Aorta (tissue), 5 donors: ENCODE measurements at regions not wholly inside any gene's neighbourhood (a gene's known extent, or its start where the extent isn't known, plus 50 kb on each side); places are given as distances from the start of the nearest gene placed in this dataset.
A peak's percentile ranks its signal among the peaks of the same experiment; 100 is the strongest.
"Not testable (repeated sequence)": the region's sequence is repeated elsewhere in the genome, so short reads cannot be mapped to it uniquely, and the experiment has no call there.

Source experiments
- ATAC-seq: fragments of 200-7000 bp; cut with Tn5 transposase; one replicate; pipeline ENCODE4 v1.9.1; 2022; ENCODE audit warnings: moderate library complexity; ENCODE audit not compliant: low FRiP score
- DNase-seq, 2 donors: peaks; one replicate each; pipeline ENCODE4 v3.0.0-alpha.2; 2020
- H3K27ac ChIP-seq, 2 donors: one replicate each; pipeline ENCODE4 v1.5.1; 2013; ENCODE audit warnings: low read length in 2 of 2, mild to moderate bottlenecking in 2 of 2, moderate library complexity in 2 of 2, control low read depth in 1 of 2, inconsistent platforms in 1 of 2, low read depth in 1 of 2
- H3K27me3 ChIP-seq, 2 donors: one replicate each; pipeline ENCODE4 v1.6.1; 2013; ENCODE audit warnings: control low read depth in 1 of 2, low read length in 1 of 2, mild to moderate bottlenecking in 1 of 2, moderate library complexity in 1 of 2; ENCODE audit not compliant: insufficient read depth in 2 of 2, control insufficient read depth in 1 of 2
- H3K36me3 ChIP-seq, 2 donors: one replicate each; pipeline ENCODE4 v1.6.1; 2013; ENCODE audit warnings: control low read depth in 1 of 2, low read length in 1 of 2, mild to moderate bottlenecking in 1 of 2; ENCODE audit not compliant: insufficient read depth in 2 of 2, control insufficient read depth in 1 of 2
- H3K4me1 ChIP-seq, 2 donors: one replicate each; pipeline ENCODE4 v1.6.1; 2013; ENCODE audit warnings: low read length in 2 of 2, control low read depth in 1 of 2, mild to moderate bottlenecking in 1 of 2, moderate library complexity in 1 of 2; ENCODE audit not compliant: insufficient read depth in 2 of 2, control insufficient read depth in 1 of 2
- H3K4me3 ChIP-seq, 2 donors: one replicate each; pipeline ENCODE4 v1.5.1; 2013; ENCODE audit warnings: low read length in 2 of 2, control low read depth in 1 of 2, mild to moderate bottlenecking in 1 of 2
- H3K9me3 ChIP-seq: one replicate; pipeline ENCODE4 v1.6.1; 2013; ENCODE audit warnings: mild to moderate bottlenecking, low read length; ENCODE audit not compliant: control insufficient read depth
- WGBS, 2 donors: extraction: QIAGEN DNeasy Blood & Tissue Kit; methylation state at CpG; one replicate each; pipeline ENCODE4 v1.1.7; 2013; 5-methylcytosine and 5-hydroxymethylcytosine counted together
- intact Hi-C, 2 donors: fragments of 100-400 bp; cut with DNase I; formaldehyde crosslinking; loops; one replicate each; pipeline versions ENCODE4 v1.14.2 to v1.15.0; 2022
- donor health status: healthy with polysubstance abuse.
- donor health status: Bipolar disorder and iron deficiency.
- donor health status: DM: no; HTN: no; CAD: no.
- donor health status: DM: no; HTN: no; CAD: no.
- donor health status: DM: yes; HTN: yes; CAD: no.

- H3K27me3 ChIP-seq, ATAC-seq, H3K9me3 ChIP-seq, H3K36me3 ChIP-seq, DNase-seq, H3K4me1 ChIP-seq, intact Hi-C loops, H3K4me3 ChIP-seq, H3K27ac ChIP-seq: not testable (repeated sequence)
- WGBS, 2 donors, result 7 to 19% methylated on average over 5 to 6 of the region's 8 CpGs
These were observed 108.2 kb downstream of the SPATA31A1 start for GRCh38 chr9:39463696-39464095.

GRCh38 chr9:39464122-39464777, 108.8 kb downstream of the SPATA31A1 start:
- intact Hi-C loops, H3K36me3 ChIP-seq, H3K27ac ChIP-seq, H3K27me3 ChIP-seq, H3K4me1 ChIP-seq, H3K9me3 ChIP-seq, H3K4me3 ChIP-seq: not testable (repeated sequence)
- DNase-seq (peak; percentile 90 to 92), ATAC-seq (peak; percentile 99)
- 0 to 1% methylated on average over 33 to 45 of the region's 46 CpGs for WGBS, 2 donors

GRCh38 chr9:39474499-39474898, 119.0 kb downstream of the SPATA31A1 start:
- H3K27ac ChIP-seq, DNase-seq, H3K4me3 ChIP-seq, ATAC-seq, H3K9me3 ChIP-seq, H3K4me1 ChIP-seq, intact Hi-C loops, H3K27me3 ChIP-seq, H3K36me3 ChIP-seq: not testable (repeated sequence)
- WGBS, 2 donors, result 89 to 100% methylated on average over 1 of the region's 1 CpG

GRCh38 chr9:39483073-39483472, 127.6 kb downstream of the SPATA31A1 start:
- 82 to 91% methylated on average over 3 to 4 of the region's 4 CpGs for WGBS, 2 donors
- ATAC-seq, H3K36me3 ChIP-seq, DNase-seq, H3K27me3 ChIP-seq, intact Hi-C loops, H3K27ac ChIP-seq, H3K4me1 ChIP-seq, H3K4me3 ChIP-seq, H3K9me3 ChIP-seq: not testable (repeated sequence)

- H3K27ac ChIP-seq, ATAC-seq, H3K4me3 ChIP-seq, DNase-seq, intact Hi-C loops, H3K36me3 ChIP-seq, H3K9me3 ChIP-seq, H3K27me3 ChIP-seq, H3K4me1 ChIP-seq: not testable (repeated sequence)
- WGBS, 2 donors, result 69 to 91% methylated on average over 2 of the region's 2 CpGs
These were observed 128.4 kb downstream of the SPATA31A1 start for GRCh38 chr9:39483880-39484279.

- 81 to 100% methylated on average over 1 of the region's 1 CpG for WGBS, 2 donors
- H3K27ac ChIP-seq, H3K4me3 ChIP-seq, intact Hi-C loops, H3K4me1 ChIP-seq, H3K9me3 ChIP-seq, H3K36me3 ChIP-seq, H3K27me3 ChIP-seq, ATAC-seq, DNase-seq: not testable (repeated sequence)
These were observed 128.8 kb downstream of the SPATA31A1 start for GRCh38 chr9:39484292-39484691.

GRCh38 chr9:39487477-39487876, 132.0 kb downstream of the SPATA31A1 start:
- intact Hi-C loops, H3K9me3 ChIP-seq, H3K27ac ChIP-seq, DNase-seq, H3K27me3 ChIP-seq, H3K4me3 ChIP-seq, H3K4me1 ChIP-seq, ATAC-seq, H3K36me3 ChIP-seq: not testable (repeated sequence)
- WGBS, 2 donors, result 94 to 95% methylated on average over 8 of the region's 16 CpGs

- H3K36me3 ChIP-seq, intact Hi-C loops, H3K4me1 ChIP-seq, DNase-seq, H3K4me3 ChIP-seq, H3K27ac ChIP-seq, H3K27me3 ChIP-seq, H3K9me3 ChIP-seq, ATAC-seq: not testable (repeated sequence)
- WGBS, 2 donors, result 55 to 64% methylated on average over 3 of the region's 4 CpGs
These were observed 140.8 kb downstream of the SPATA31A1 start for GRCh38 chr9:39496248-39496647.

GRCh38 chr9:39503178-39503577, 147.7 kb downstream of the SPATA31A1 start:
- H3K27me3 ChIP-seq, DNase-seq, H3K4me1 ChIP-seq, H3K36me3 ChIP-seq, H3K4me3 ChIP-seq, ATAC-seq, H3K9me3 ChIP-seq, H3K27ac ChIP-seq, intact Hi-C loops: not testable (repeated sequence)
- no CpG with 5 or more reads among the region's 4 CpGs for WGBS, 2 donors
